Liver (tissue), 3 donors: ENCODE measurements at regions not wholly inside any gene's neighbourhood (a gene's known extent, or its start where the extent isn't known, plus 50 kb on each side); places are given as distances from the start of the nearest gene placed in this dataset.

Experiments used
- EGR1 ChIP-seq, 2 donors: IDR thresholded peaks; 2 replicates each; pipeline ENCODE4 v1.6.1; 2016 to 2018; ENCODE audit warnings: antibody characterized with exemption in 2 of 2, low read depth in 2 of 2
- RAD21 ChIP-seq, 2 donors: IDR thresholded peaks; 2 replicates each; pipeline ENCODE4 v1.6.1; 2016; ENCODE audit warnings: antibody characterized with exemption in 2 of 2, mild to moderate bottlenecking in 2 of 2
- TAF1 ChIP-seq: conservative IDR thresholded peaks from 2 replicates; pipeline ENCODE4 v1.6.1; 2016; ENCODE audit warnings: antibody characterized with exemption, mild to moderate bottlenecking
- YY1 ChIP-seq: IDR thresholded peaks from 2 replicates; pipeline ENCODE4 v1.6.1; 2016; ENCODE audit warnings: antibody characterized with exemption, mild to moderate bottlenecking
- TF ChIP-seq, protein P1 (sequence below): fragments of 150-350 bp; IDR thresholded peaks from 2 replicates; pipeline ENCODE4 v1.5.1; 2017; ENCODE audit warnings: improper control_type of control experiment, low read depth, low read length; ENCODE audit not compliant: missing input control
- TF ChIP-seq, protein P2 (sequence below): IDR thresholded peaks from 2 replicates; pipeline ENCODE4 v1.6.1; 2016; ENCODE audit warnings: antibody characterized with exemption, mild to moderate bottlenecking
- TF ChIP-seq, protein P3 (sequence below): IDR thresholded peaks from 2 replicates; pipeline ENCODE4 v1.6.1; 2016; ENCODE audit warnings: antibody characterized with exemption
- TF ChIP-seq, protein P4 (sequence below): IDR thresholded peaks from 2 replicates; pipeline ENCODE4 v1.6.1; 2016; ENCODE audit warnings: antibody characterized with exemption
- TF ChIP-seq, protein P5 (sequence below): IDR thresholded peaks from 2 replicates; pipeline ENCODE4 v1.6.1; 2016; ENCODE audit warnings: antibody characterized with exemption
- donor health status: healthy.
- donor health status: healthy.

DNA sequence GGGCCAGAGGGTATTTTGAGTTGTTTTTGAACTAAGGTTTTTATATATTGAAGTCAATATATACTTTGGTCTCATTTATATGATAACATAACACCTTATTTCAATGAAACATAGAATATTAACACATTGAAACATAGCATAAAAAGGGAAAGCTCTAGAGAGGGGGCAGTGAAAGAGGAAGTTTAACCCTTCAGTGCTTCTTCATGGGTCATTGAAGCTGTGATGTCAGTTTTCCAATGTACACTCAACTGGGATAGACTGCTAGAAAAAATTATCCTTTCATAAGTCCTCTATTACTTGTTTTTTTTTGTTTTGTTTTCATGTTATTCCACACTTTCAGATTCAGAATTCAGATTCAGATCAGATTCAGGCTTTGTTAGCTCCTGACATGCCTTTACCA lies 442.7 kb downstream of the EPHA5 start:
- TF ChIP-seq, protein P1, sequence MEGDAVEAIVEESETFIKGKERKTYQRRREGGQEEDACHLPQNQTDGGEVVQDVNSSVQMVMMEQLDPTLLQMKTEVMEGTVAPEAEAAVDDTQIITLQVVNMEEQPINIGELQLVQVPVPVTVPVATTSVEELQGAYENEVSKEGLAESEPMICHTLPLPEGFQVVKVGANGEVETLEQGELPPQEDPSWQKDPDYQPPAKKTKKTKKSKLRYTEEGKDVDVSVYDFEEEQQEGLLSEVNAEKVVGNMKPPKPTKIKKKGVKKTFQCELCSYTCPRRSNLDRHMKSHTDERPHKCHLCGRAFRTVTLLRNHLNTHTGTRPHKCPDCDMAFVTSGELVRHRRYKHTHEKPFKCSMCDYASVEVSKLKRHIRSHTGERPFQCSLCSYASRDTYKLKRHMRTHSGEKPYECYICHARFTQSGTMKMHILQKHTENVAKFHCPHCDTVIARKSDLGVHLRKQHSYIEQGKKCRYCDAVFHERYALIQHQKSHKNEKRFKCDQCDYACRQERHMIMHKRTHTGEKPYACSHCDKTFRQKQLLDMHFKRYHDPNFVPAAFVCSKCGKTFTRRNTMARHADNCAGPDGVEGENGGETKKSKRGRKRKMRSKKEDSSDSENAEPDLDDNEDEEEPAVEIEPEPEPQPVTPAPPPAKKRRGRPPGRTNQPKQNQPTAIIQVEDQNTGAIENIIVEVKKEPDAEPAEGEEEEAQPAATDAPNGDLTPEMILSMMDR, result no peak
- TF ChIP-seq, protein P2, sequence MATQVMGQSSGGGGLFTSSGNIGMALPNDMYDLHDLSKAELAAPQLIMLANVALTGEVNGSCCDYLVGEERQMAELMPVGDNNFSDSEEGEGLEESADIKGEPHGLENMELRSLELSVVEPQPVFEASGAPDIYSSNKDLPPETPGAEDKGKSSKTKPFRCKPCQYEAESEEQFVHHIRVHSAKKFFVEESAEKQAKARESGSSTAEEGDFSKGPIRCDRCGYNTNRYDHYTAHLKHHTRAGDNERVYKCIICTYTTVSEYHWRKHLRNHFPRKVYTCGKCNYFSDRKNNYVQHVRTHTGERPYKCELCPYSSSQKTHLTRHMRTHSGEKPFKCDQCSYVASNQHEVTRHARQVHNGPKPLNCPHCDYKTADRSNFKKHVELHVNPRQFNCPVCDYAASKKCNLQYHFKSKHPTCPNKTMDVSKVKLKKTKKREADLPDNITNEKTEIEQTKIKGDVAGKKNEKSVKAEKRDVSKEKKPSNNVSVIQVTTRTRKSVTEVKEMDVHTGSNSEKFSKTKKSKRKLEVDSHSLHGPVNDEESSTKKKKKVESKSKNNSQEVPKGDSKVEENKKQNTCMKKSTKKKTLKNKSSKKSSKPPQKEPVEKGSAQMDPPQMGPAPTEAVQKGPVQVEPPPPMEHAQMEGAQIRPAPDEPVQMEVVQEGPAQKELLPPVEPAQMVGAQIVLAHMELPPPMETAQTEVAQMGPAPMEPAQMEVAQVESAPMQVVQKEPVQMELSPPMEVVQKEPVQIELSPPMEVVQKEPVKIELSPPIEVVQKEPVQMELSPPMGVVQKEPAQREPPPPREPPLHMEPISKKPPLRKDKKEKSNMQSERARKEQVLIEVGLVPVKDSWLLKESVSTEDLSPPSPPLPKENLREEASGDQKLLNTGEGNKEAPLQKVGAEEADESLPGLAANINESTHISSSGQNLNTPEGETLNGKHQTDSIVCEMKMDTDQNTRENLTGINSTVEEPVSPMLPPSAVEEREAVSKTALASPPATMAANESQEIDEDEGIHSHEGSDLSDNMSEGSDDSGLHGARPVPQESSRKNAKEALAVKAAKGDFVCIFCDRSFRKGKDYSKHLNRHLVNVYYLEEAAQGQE, result no peak
- TF ChIP-seq TAF1, result no peak
- TF ChIP-seq, protein P3, sequence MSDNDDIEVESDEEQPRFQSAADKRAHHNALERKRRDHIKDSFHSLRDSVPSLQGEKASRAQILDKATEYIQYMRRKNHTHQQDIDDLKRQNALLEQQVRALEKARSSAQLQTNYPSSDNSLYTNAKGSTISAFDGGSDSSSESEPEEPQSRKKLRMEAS, result no peak
- TF ChIP-seq RAD21 (IDR thresholded peaks at IDR 0.05), result no peak
- TF ChIP-seq EGR1 (IDR thresholded peaks at IDR 0.05; ENCODE audit: low read depth in 2 of 2), result no peak
- TF ChIP-seq, protein P4, sequence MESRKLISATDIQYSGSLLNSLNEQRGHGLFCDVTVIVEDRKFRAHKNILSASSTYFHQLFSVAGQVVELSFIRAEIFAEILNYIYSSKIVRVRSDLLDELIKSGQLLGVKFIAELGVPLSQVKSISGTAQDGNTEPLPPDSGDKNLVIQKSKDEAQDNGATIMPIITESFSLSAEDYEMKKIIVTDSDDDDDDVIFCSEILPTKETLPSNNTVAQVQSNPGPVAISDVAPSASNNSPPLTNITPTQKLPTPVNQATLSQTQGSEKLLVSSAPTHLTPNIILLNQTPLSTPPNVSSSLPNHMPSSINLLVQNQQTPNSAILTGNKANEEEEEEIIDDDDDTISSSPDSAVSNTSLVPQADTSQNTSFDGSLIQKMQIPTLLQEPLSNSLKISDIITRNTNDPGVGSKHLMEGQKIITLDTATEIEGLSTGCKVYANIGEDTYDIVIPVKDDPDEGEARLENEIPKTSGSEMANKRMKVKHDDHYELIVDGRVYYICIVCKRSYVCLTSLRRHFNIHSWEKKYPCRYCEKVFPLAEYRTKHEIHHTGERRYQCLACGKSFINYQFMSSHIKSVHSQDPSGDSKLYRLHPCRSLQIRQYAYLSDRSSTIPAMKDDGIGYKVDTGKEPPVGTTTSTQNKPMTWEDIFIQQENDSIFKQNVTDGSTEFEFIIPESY, result no peak
- TF ChIP-seq, protein P5, sequence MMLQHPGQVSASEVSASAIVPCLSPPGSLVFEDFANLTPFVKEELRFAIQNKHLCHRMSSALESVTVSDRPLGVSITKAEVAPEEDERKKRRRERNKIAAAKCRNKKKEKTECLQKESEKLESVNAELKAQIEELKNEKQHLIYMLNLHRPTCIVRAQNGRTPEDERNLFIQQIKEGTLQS, result no peak
- no peak for TF ChIP-seq YY1
